A673 (cell line): ENCODE measurements at regions not wholly inside any gene's neighbourhood (a gene's known extent, or its start where the extent isn't known, plus 50 kb on each side); places are given as distances from the start of the nearest gene placed in this dataset.

Experiments used
- BruUV-seq: library from RNA; stranded (reverse); fragments of 400-500 nt; replicated peaks from 2 replicates; lab custom pipeline; 2021; lab: Mats Ljungman, UMichigan
- CTCF ChIA-PET: fragments of 300-600 bp; sonication (Branson Sonifier 250); formaldehyde crosslinking; loops from one replicate; lab custom pipeline; 2022; ENCODE audit warnings: antibody characterized with exemption; lab: Charles Lee
- POLR2A ChIA-PET: fragments of 300-600 bp; sonication (Branson Sonifier 250); formaldehyde crosslinking; loops from one replicate; lab custom pipeline; 2022; ENCODE audit warnings: antibody characterized with exemption; ENCODE audit not compliant: low non-redundant PET; lab: Charles Lee
- DNase-seq: peaks from one replicate; pipeline ENCODE4 v3.0.0-alpha.2; 2015; ENCODE audit warnings: low spot score
- H3K27ac ChIP-seq: fragments of 200-600 bp; sonication (generic); 2 replicates; pipeline ENCODE4 v1.5.1; 2016; ENCODE audit warnings: mixed run types, low read depth, mild to moderate bottlenecking, mixed read lengths, antibody characterized with exemption, low read length; ENCODE audit not compliant: poor library complexity, severe bottlenecking
- H3K27me3 ChIP-seq: fragments of 200-600 bp; sonication (generic); replicated peaks from 2 replicates; pipeline ENCODE4 v1.6.1; 2017; ENCODE audit warnings: mixed run types, low read depth, mild to moderate bottlenecking, mixed read lengths, antibody characterized with exemption, low read length; ENCODE audit not compliant: insufficient read depth, poor library complexity
- H3K36me3 ChIP-seq: fragments of 200-600 bp; sonication (generic); 2 replicates; pipeline ENCODE4 v1.6.1; 2016; ENCODE audit warnings: mixed run types, mild to moderate bottlenecking, mixed read lengths, antibody characterized with exemption, low read length; ENCODE audit not compliant: insufficient read depth, poor library complexity, severe bottlenecking
- H3K4me1 ChIP-seq: fragments of 200-600 bp; sonication (generic); 2 replicates; pipeline ENCODE4 v1.6.1; 2017; ENCODE audit warnings: mixed run types, mild to moderate bottlenecking, mixed read lengths, antibody characterized with exemption, low read length; ENCODE audit not compliant: insufficient read depth, poor library complexity, severe bottlenecking
- H3K4me3 ChIP-seq: fragments of 200-600 bp; sonication (generic); 2 replicates; pipeline ENCODE4 v1.5.1; 2016; ENCODE audit warnings: low read depth, mixed run types, mild to moderate bottlenecking, mixed read lengths, low read length; ENCODE audit not compliant: poor library complexity, severe bottlenecking
- H3K9me3 ChIP-seq: fragments of 200-600 bp; sonication (generic); 2 replicates; pipeline ENCODE4 v1.6.1; 2016; ENCODE audit warnings: mixed run types, low read depth, mild to moderate bottlenecking, mixed read lengths, antibody characterized with exemption, low read length; ENCODE audit not compliant: poor library complexity, severe bottlenecking
- EZH2 ChIP-seq: fragments of 200-600 bp; sonication (generic); IDR thresholded peaks from 2 replicates; pipeline ENCODE4 v1.6.1; 2017; ENCODE audit warnings: borderline replicate concordance, low read depth, mild to moderate bottlenecking, mixed read lengths, antibody characterized with exemption, low read length; ENCODE audit not compliant: poor library complexity, severe bottlenecking
- intact Hi-C: fragments of 100-400 bp; cut with micrococcal nuclease; formaldehyde crosslinking; loops from one replicate; pipeline ENCODE4 v1.10.0; 2022; ENCODE audit not compliant: unreplicated experiment
- TF ChIP-seq, protein P1 (sequence below): fragments of 300-800, 200-600 bp; sonication (generic); conservative IDR thresholded peaks from 2 replicates; pipeline ENCODE4 v1.5.1; 2017; ENCODE audit warnings: low read depth, mild to moderate bottlenecking, antibody characterized with exemption, low read length, moderate library complexity, mixed read lengths

DNA sequence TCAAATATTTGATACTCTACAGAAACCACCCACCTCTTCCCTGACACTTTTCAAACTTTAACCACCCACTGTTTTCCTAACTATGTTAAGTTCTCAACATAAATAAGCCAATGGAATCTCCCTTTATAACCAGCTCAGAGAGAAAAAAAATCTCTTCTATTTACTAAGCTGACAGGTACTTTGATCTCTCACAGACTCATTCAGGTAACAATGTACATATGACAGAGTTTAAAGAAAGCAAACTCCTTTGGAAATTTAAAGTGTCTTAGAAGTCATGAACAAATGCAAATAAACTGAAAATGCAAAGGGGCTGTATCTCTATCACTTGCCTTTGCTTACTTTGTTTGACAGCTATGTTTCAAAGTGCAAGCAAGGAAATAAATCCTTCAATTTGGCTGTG, 109.3 kb downstream of the KLF12 start:
- intact Hi-C loops: no loop called here
- DNase-seq: no peak
- TF ChIP-seq, protein P1, sequence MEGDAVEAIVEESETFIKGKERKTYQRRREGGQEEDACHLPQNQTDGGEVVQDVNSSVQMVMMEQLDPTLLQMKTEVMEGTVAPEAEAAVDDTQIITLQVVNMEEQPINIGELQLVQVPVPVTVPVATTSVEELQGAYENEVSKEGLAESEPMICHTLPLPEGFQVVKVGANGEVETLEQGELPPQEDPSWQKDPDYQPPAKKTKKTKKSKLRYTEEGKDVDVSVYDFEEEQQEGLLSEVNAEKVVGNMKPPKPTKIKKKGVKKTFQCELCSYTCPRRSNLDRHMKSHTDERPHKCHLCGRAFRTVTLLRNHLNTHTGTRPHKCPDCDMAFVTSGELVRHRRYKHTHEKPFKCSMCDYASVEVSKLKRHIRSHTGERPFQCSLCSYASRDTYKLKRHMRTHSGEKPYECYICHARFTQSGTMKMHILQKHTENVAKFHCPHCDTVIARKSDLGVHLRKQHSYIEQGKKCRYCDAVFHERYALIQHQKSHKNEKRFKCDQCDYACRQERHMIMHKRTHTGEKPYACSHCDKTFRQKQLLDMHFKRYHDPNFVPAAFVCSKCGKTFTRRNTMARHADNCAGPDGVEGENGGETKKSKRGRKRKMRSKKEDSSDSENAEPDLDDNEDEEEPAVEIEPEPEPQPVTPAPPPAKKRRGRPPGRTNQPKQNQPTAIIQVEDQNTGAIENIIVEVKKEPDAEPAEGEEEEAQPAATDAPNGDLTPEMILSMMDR: no peak
- no peak for TF ChIP-seq EZH2
- Histone ChIP-seq H3K4me1 (peaks cover 8% of the 10 kb centered on the region), H3K36me3 (no peaks in the 10 kb centered on the region), H3K4me3 (no peak overlapping the region), H3K27ac (no peak overlapping the region), H3K9me3 (no peaks in the 10 kb centered on the region), H3K27me3 (no peaks in the 10 kb centered on the region)
- no TSS peak for BruUV-seq
- CTCF ChIA-PET: no interaction called here
- POLR2A ChIA-PET: no interaction called here

DNA sequence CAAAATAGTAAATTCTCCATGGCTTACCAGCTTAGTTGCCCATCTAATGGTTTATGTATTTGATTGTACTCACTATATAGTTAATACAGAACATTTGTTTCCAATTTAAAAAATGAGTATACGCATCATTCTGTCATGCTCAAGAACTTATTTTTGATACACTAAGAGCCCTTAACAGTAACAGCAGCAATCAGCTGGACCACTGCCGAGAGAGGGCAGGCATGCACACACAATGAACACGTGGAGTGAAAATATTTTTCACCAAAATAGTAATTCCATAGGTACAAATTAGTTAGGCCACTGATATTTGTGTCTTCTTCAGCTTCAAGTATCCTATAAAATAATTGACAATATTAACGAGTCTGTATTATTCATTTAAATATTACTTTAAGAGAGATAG, 109.9 kb downstream of the KLF12 start:
- no peak for TF ChIP-seq EZH2
- TF ChIP-seq, protein P1: no peak
- ChIA-PET POLR2A (no interaction called here), CTCF (no interaction called here)
- intact Hi-C loops: no loop called here
- Histone ChIP-seq H3K4me1 (peaks cover 5% of the 10 kb centered on the region), H3K4me3 (no peak overlapping the region), H3K9me3 (no peaks in the 10 kb centered on the region), H3K36me3 (no peaks in the 10 kb centered on the region), H3K27ac (no peak overlapping the region), H3K27me3 (no peaks in the 10 kb centered on the region)
- BruUV-seq: no TSS peak
- no peak for DNase-seq

DNA sequence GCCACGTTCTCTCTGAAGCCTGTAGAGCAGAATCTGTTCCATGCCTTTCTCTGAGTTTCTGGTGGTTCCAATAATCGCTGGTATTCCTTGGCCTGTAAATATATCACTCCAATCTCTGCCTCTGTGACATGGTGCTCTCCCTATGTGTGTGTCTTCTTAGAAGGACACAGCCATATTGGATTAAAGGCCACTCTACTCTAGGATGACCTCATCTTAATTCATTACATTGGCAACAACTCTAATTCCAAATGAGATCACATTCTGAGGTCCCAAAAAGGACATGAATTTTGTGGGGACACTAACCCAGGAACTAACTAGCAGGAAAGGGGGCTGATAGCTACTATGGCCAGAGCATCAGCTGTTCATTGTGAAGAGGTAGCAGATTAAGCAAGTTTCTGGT, 110.7 kb downstream of the KLF12 start:
- TF ChIP-seq, protein P1: no peak
- no peak for TF ChIP-seq EZH2
- no peaks in the 10 kb centered on the region for H3K9me3 ChIP-seq
- peaks cover 5% of the 10 kb centered on the region for H3K4me1 ChIP-seq
- no peaks in the 10 kb centered on the region for H3K36me3 ChIP-seq
- no peaks in the 10 kb centered on the region for H3K27me3 ChIP-seq
- no peak overlapping the region for H3K4me3 ChIP-seq
- no peak overlapping the region for H3K27ac ChIP-seq
- BruUV-seq: no TSS peak
- intact Hi-C loops: no loop called here
- ChIA-PET CTCF (no interaction called here), POLR2A (no interaction called here)
- no peak for DNase-seq
